ENCODE measurements at regions not wholly inside any gene's neighbourhood (a gene's known extent, or its start where the extent isn't known, plus 50 kb on each side); places are given as distances from the start of the nearest gene placed in this dataset.
"Not testable (repeated sequence)": the region's sequence is repeated elsewhere in the genome, so short reads cannot be mapped to it uniquely, and the experiment has no call there.

- DNase-seq: no peak
Observed at GRCh38 chr12:61531195-61531594, 729.0 kb upstream of the USP15 start.

GRCh38 chr12:61536117-61536516, 724.1 kb upstream of the USP15 start:
- DNase-seq: no peak

GRCh38 chr12:61536525-61536924, 723.7 kb upstream of the USP15 start:
- DNase-seq: no peak

GRCh38 chr12:61538951-61539350, 721.3 kb upstream of the USP15 start:
- no peak for DNase-seq

GRCh38 chr12:61542551-61542950, 717.7 kb upstream of the USP15 start:
- DNase-seq: no peak

GRCh38 chr12:61546296-61546695, 713.9 kb upstream of the USP15 start:
- no peak for DNase-seq

- DNase-seq: no peak
Observed at GRCh38 chr12:61553091-61553490, 707.1 kb upstream of the USP15 start.

- no peak for DNase-seq
Observed at GRCh38 chr12:61554268-61555008, 705.8 kb upstream of the USP15 start.

GRCh38 chr12:61563665-61564450, 696.3 kb upstream of the USP15 start:
- no peak for DNase-seq

- no peak for DNase-seq
Observed at GRCh38 chr12:61564466-61564865, 695.7 kb upstream of the USP15 start.

GRCh38 chr12:61566183-61566582, 694.0 kb upstream of the USP15 start:
- DNase-seq: no peak

GRCh38 chr12:61574339-61574738, 685.9 kb upstream of the USP15 start:
- DNase-seq: no peak

GRCh38 chr12:61584943-61585342, 675.3 kb upstream of the USP15 start:
- no peak for DNase-seq

- DNase-seq: not testable (repeated sequence)
Observed at GRCh38 chr12:61590864-61591263, 669.3 kb upstream of the USP15 start.

GRCh38 chr12:61610143-61610542, 650.1 kb upstream of the USP15 start:
- DNase-seq: no peak

- no peak for DNase-seq
Observed at GRCh38 chr12:61629702-61630101, 630.5 kb upstream of the USP15 start.

- no peak for DNase-seq
Observed at GRCh38 chr12:61646639-61647038, 613.6 kb upstream of the USP15 start.

- DNase-seq: no peak
Observed at GRCh38 chr12:61647566-61647965, 612.6 kb upstream of the USP15 start.

- no peak for DNase-seq
Observed at GRCh38 chr12:61652265-61652664, 607.9 kb upstream of the USP15 start.

- DNase-seq: no peak
Observed at GRCh38 chr12:61654698-61655097, 605.5 kb upstream of the USP15 start.

- no peak for DNase-seq
Observed at GRCh38 chr12:61655241-61655640, 605.0 kb upstream of the USP15 start.

GRCh38 chr12:61667676-61668075, 592.5 kb upstream of the USP15 start:
- DNase-seq: no peak

- DNase-seq: no peak
Observed at GRCh38 chr12:61676520-61676919, 583.7 kb upstream of the USP15 start.

GRCh38 chr12:61687407-61687806, 572.8 kb upstream of the USP15 start:
- no peak for DNase-seq

GRCh38 chr12:61694214-61694613, 566.0 kb upstream of the USP15 start:
- DNase-seq: no peak
